ENCODE measurements at regions not wholly inside any gene's neighbourhood (a gene's known extent, or its start where the extent isn't known, plus 50 kb on each side); places are given as distances from the start of the nearest gene placed in this dataset.

- TF ChIP-seq SMC3 (conservative IDR thresholded peaks at IDR 0.05; ENCODE audit: poor library complexity): no peak
- TF ChIP-seq CTCF (IDR thresholded peaks at IDR 0.05; ENCODE audit: poor library complexity, severe bottlenecking): no peak
These were observed 115.3 kb upstream of the CPSF6 start for GRCh38 chr12:69123919-69124638.

Measured in neural cell (in vitro differentiated cells).